ENCODE measurements at regions not wholly inside any gene's neighbourhood (a gene's known extent, or its start where the extent isn't known, plus 50 kb on each side); places are given as distances from the start of the nearest gene placed in this dataset.

GRCh38 chr4:42736527-42737195 lies 79.8 kb upstream of the ATP8A1 start:
- DNase-seq, result no peak

- DNase-seq, result no peak
These were observed 76.5 kb upstream of the ATP8A1 start for GRCh38 chr4:42733380-42733779.

- no peak for DNase-seq
These were observed 75.9 kb upstream of the ATP8A1 start for GRCh38 chr4:42732776-42733175.

GRCh38 chr4:42729505-42730237 lies 72.8 kb upstream of the ATP8A1 start:
- no peak for DNase-seq

GRCh38 chr4:42724451-42724850 lies 67.5 kb upstream of the ATP8A1 start:
- DNase-seq, result no peak

- no peak for DNase-seq
These were observed 63.6 kb upstream of the ATP8A1 start for GRCh38 chr4:42720533-42720932.

- no peak for DNase-seq
These were observed 62.4 kb upstream of the ATP8A1 start for GRCh38 chr4:42719257-42719656.

- no peak for DNase-seq
These were observed 61.4 kb upstream of the ATP8A1 start for GRCh38 chr4:42718336-42718735.

- DNase-seq, result no peak
These were observed 60.1 kb upstream of the ATP8A1 start for GRCh38 chr4:42716996-42717395.

- no peak for DNase-seq
These were observed 59.0 kb upstream of the ATP8A1 start for GRCh38 chr4:42715807-42716482.

GRCh38 chr4:42713391-42713790 lies 56.5 kb upstream of the ATP8A1 start:
- no peak for DNase-seq

GRCh38 chr4:42712854-42713253 lies 55.9 kb upstream of the ATP8A1 start:
- DNase-seq, result no peak

- no peak for DNase-seq
These were observed 54.6 kb upstream of the ATP8A1 start for GRCh38 chr4:42711496-42711895.

- DNase-seq, result no peak
These were observed 53.9 kb upstream of the ATP8A1 start for GRCh38 chr4:42710761-42711160.

GRCh38 chr4:42710329-42710728 lies 53.4 kb upstream of the ATP8A1 start:
- no peak for DNase-seq

GRCh38 chr4:42709392-42710065 lies 52.6 kb upstream of the ATP8A1 start:
- DNase-seq, result no peak

- DNase-seq, result no peak
These were observed 51.7 kb upstream of the ATP8A1 start for GRCh38 chr4:42708625-42709024.

Data from CD4-positive, alpha-beta T cell treated with Interleukin-12 subunit alpha and Interleukin-12 subunit beta, for 1 hour (primary cell).